H1 (cell line): ENCODE measurements at regions not wholly inside any gene's neighbourhood (a gene's known extent, or its start where the extent isn't known, plus 50 kb on each side); places are given as distances from the start of the nearest gene placed in this dataset.

Experiments
- ATF2 ChIP-seq: IDR thresholded peaks from 2 replicates; pipeline ENCODE4 v1.6.1; 2012; ENCODE audit warnings: low read length, inconsistent platforms
- CTCF ChIP-seq, 3 experiments: IDR thresholded peaks; 1 replicate in 2 of 3; 2 replicates in 1 of 3; pipeline versions ENCODE4 v1.5.1 to v1.6.1; 2011; ENCODE audit warnings: low read length in 3 of 3, mild to moderate bottlenecking in 3 of 3, inconsistent platforms in 2 of 3, low read depth in 1 of 3, moderate library complexity in 1 of 3; ENCODE audit not compliant: insufficient read depth in 1 of 3; ENCODE audit errors: control extremely low read depth in 1 of 3
- EP300 ChIP-seq, 2 experiments: IDR thresholded peaks; 1 replicate in 1 of 2; 2 replicates in 1 of 2; pipeline ENCODE4 v1.6.1; 2011 to 2012; ENCODE audit warnings: low read depth in 2 of 2, low read length in 2 of 2, mild to moderate bottlenecking in 2 of 2, borderline replicate concordance in 1 of 2, inconsistent platforms in 1 of 2, moderate library complexity in 1 of 2
- NRF1 ChIP-seq: IDR thresholded peaks from 2 replicates; pipeline ENCODE4 v1.6.1; 2011; ENCODE audit warnings: mild to moderate bottlenecking, low read depth, low read length, improper control_type of control experiment
- POLR2A ChIP-seq, 2 experiments: IDR thresholded peaks; 1 replicate in 1 of 2; 2 replicates in 1 of 2; pipeline ENCODE4 v1.6.1; 2011; ENCODE audit warnings: low read depth in 2 of 2, low read length in 2 of 2, mild to moderate bottlenecking in 2 of 2; ENCODE audit errors: control extremely low read depth in 1 of 2
- USF2 ChIP-seq: IDR thresholded peaks from 2 replicates; pipeline ENCODE4 v1.6.1; 2011; ENCODE audit warnings: low read length, improper control_type of control experiment
- YY1 ChIP-seq: IDR thresholded peaks from 2 replicates; pipeline ENCODE4 v1.6.1; 2011; ENCODE audit warnings: low read depth, mild to moderate bottlenecking, low read length
- ZNF274 ChIP-seq: IDR thresholded peaks from 2 replicates; pipeline ENCODE4 v1.7.0; 2012; ENCODE audit warnings: low read length, borderline replicate concordance; ENCODE audit errors: extremely low read depth

GRCh38 chr4:28317221-28317620 is 1456.6 kb downstream of the STIM2 start:
- no peak for TF ChIP-seq ZNF274
- no peak for TF ChIP-seq NRF1
- TF ChIP-seq CTCF (IDR thresholded peaks at IDR 0.05; ENCODE audit: control extremely low read depth in 1 of 3, insufficient read depth in 1 of 3, low read depth in 1 of 3, low read length in 3 of 3) = no peak
- TF ChIP-seq POLR2A (IDR thresholded peaks at IDR 0.05; ENCODE audit: control extremely low read depth in 1 of 2, low read depth in 2 of 2, low read length in 2 of 2) = no peak
- TF ChIP-seq EP300 (IDR thresholded peaks at IDR 0.05; ENCODE audit: borderline replicate concordance in 1 of 2, low read depth in 2 of 2, low read length in 2 of 2) = no peak
- TF ChIP-seq ATF2 = no peak
- no peak for TF ChIP-seq YY1
- no peak for TF ChIP-seq USF2
